GM12878 (cell line): ENCODE measurements at regions not wholly inside any gene's neighbourhood (a gene's known extent, or its start where the extent isn't known, plus 50 kb on each side); places are given as distances from the start of the nearest gene placed in this dataset.

Experiments
- ATAC-seq: fragments of 200-7000 bp; cut with Tn5 transposase; 3 replicates; pipeline ENCODE4 v1.9.1; 2020; ENCODE audit warnings: mild to moderate bottlenecking, moderate library complexity
- BruUV-seq: library from RNA; stranded (reverse); fragments of 400-500 nt; replicated peaks from 2 replicates; lab custom pipeline; 2021; lab: Mats Ljungman, UMichigan
- CTCF ChIA-PET: fragments of 300-600 bp; sonication (Branson Sonifier 250); formaldehyde crosslinking; extraction: SDS; loops from one replicate; lab custom pipeline; 2021; ENCODE audit warnings: inconsistent platforms; lab: Yijun Ruan, JAX
- POLR2A ChIA-PET: fragments of 350-600 bp; formaldehyde crosslinking; extraction: SDS; loops from one replicate; lab custom pipeline; 2021; ENCODE audit warnings: inconsistent platforms; lab: Charles Lee
- RAD21 ChIA-PET: fragments of 300-600 bp; sonication (Branson Sonifier 250); formaldehyde crosslinking; loops from one replicate; lab custom pipeline; 2023; ENCODE audit warnings: antibody characterized with exemption; ENCODE audit not compliant: unreplicated experiment; lab: Charles Lee
- SMC1A ChIA-PET: fragments of 300-600 bp; sonication (Branson Sonifier 250); formaldehyde crosslinking; loops from one replicate; lab custom pipeline; 2023; ENCODE audit not compliant: unreplicated experiment, uncharacterized antibody; lab: Charles Lee
- DNase-seq: peaks from one replicate; pipeline ENCODE4 v3.0.0-alpha.2; 2011; ENCODE audit warnings: low read depth, low spot score
- FAIRE-seq: peaks from 3 replicates; lab custom pipeline; 2011; peaks lifted over from hg19 to GRCh38; lab: Jason Lieb, UNC
- H2AFZ ChIP-seq: 2 replicates; pipeline ENCODE4 v1.6.0; 2011; ENCODE audit warnings: low read depth, low read length, control low read depth; ENCODE audit not compliant: control insufficient read depth
- H3K27ac ChIP-seq: 2 replicates; pipeline ENCODE4 v1.5.1; 2011; ENCODE audit warnings: control low read depth; ENCODE audit not compliant: control insufficient read depth, insufficient read depth
- H3K27me3 ChIP-seq, 2 experiments: replicated peaks in 1 of 2; 2 replicates each; pipeline versions ENCODE4 v1.6.0 to v1.6.1; 2011; ENCODE audit warnings: low read length in 1 of 2; ENCODE audit not compliant: control insufficient read depth in 2 of 2, insufficient read depth in 2 of 2
- H3K36me3 ChIP-seq, 2 experiments: 2 replicates each; pipeline ENCODE4 v1.5.1; 2011; ENCODE audit warnings: low read length in 1 of 2; ENCODE audit not compliant: control insufficient read depth in 2 of 2, insufficient read depth in 2 of 2
- H3K4me1 ChIP-seq: 2 replicates; pipeline ENCODE4 v1.6.1; 2011; ENCODE audit warnings: mild to moderate bottlenecking, low read length, moderate library complexity, mixed read lengths; ENCODE audit not compliant: control insufficient read depth, insufficient read depth
- H3K4me2 ChIP-seq: 2 replicates; pipeline ENCODE4 v1.6.0; 2011; ENCODE audit warnings: control low read depth; ENCODE audit not compliant: control insufficient read depth, insufficient read depth
- H3K4me3 ChIP-seq: fragments of 200-600 bp; sonication (generic); 2 replicates; pipeline ENCODE4 v1.5.1; 2016
- H3K79me2 ChIP-seq: 2 replicates; pipeline ENCODE4 v1.6.0; 2011; ENCODE audit warnings: low read length; ENCODE audit not compliant: control insufficient read depth, insufficient read depth
- H3K9ac ChIP-seq: 2 replicates; pipeline ENCODE4 v1.8.0; 2011; ENCODE audit warnings: low read length, control low read depth, mixed read lengths; ENCODE audit not compliant: control insufficient read depth, insufficient read depth
- H3K9me3 ChIP-seq: replicated peaks from 3 replicates; pipeline ENCODE4 v1.5.1; 2011; ENCODE audit warnings: mild to moderate bottlenecking, low read length; ENCODE audit not compliant: control insufficient read depth, insufficient read depth
- H4K20me1 ChIP-seq: 2 replicates; pipeline ENCODE4 v1.6.0; 2011; ENCODE audit not compliant: control insufficient read depth, insufficient read depth
- BMI1 ChIP-seq: fragments of 450-650 bp; IDR thresholded peaks from 2 replicates; pipeline ENCODE4 v1.6.1; 2016; ENCODE audit warnings: mild to moderate bottlenecking, moderate library complexity, borderline replicate concordance
- EED ChIP-seq: sonication (generic); IDR thresholded peaks from 2 replicates; pipeline ENCODE4 v1.6.1; 2016; ENCODE audit warnings: antibody characterized with exemption, low read depth
- IRF4 ChIP-seq: IDR thresholded peaks from 2 replicates; pipeline ENCODE4 v1.6.1; 2011; ENCODE audit warnings: low read depth, low read length
- MTA3 ChIP-seq: IDR thresholded peaks from 2 replicates; pipeline ENCODE4 v1.6.1; 2012; ENCODE audit warnings: low read length, inconsistent platforms, borderline replicate concordance
- NFYB ChIP-seq: IDR thresholded peaks from 2 replicates; pipeline ENCODE4 v1.6.1; 2011; ENCODE audit warnings: low read depth, mild to moderate bottlenecking, low read length, improper control_type of control experiment, moderate library complexity; ENCODE audit not compliant: insufficient read depth
- NR2C2 ChIP-seq: IDR thresholded peaks from 2 replicates; pipeline ENCODE4 v1.6.1; 2011; ENCODE audit warnings: borderline replicate concordance, low read depth; ENCODE audit not compliant: control insufficient read depth, insufficient read length
- PAX5 ChIP-seq: IDR thresholded peaks from 2 replicates; pipeline ENCODE4 v1.6.1; 2011; ENCODE audit warnings: low read depth, low read length, borderline replicate concordance
- POLR2AphosphoS5 ChIP-seq: IDR thresholded peaks from 2 replicates; pipeline ENCODE4 v1.6.1; 2011; ENCODE audit warnings: mild to moderate bottlenecking, low read length, inconsistent platforms
- RUNX3 ChIP-seq: IDR thresholded peaks from 2 replicates; pipeline ENCODE4 v1.6.1; 2012; ENCODE audit warnings: low read length, inconsistent platforms
- SUPT20H ChIP-seq: IDR thresholded peaks from 2 replicates; pipeline ENCODE4 v1.6.1; 2011; ENCODE audit warnings: low read depth, mild to moderate bottlenecking, low read length, moderate library complexity, borderline replicate concordance; ENCODE audit not compliant: control insufficient read depth
- ZZZ3 ChIP-seq: IDR thresholded peaks from 2 replicates; pipeline ENCODE4 v1.6.1; 2011; ENCODE audit warnings: low read depth; ENCODE audit not compliant: control insufficient read depth, insufficient read length
- WGBS: methylation state at CpG from one replicate; pipeline ENCODE4 v1.1.6; 2016; ENCODE audit warnings: low lambda C conversion rate; ENCODE audit not compliant: insufficient replicate concordance, insufficient coverage; ENCODE audit errors: missing lambda C conversion rate; 5-methylcytosine and 5-hydroxymethylcytosine counted together
- in situ Hi-C: fragments of 300-500 bp; cut with MboI; formaldehyde crosslinking; loops from 9 replicates; pipeline ENCODE4 v1.14.3; 2018; ENCODE audit warnings: mixed read lengths
- intact Hi-C: fragments of 100-400 bp; cut with micrococcal nuclease; formaldehyde crosslinking; loops from one replicate; pipeline ENCODE4 v1.14.2; 2022; ENCODE audit not compliant: unreplicated experiment
- TF ChIP-seq, protein P1 (sequence below): IDR thresholded peaks from 2 replicates; pipeline ENCODE4 v1.6.1; 2012; ENCODE audit warnings: low read depth, low read length, improper control_type of control experiment
- TF ChIP-seq, protein P2 (sequence below): fragments of 450-650 bp; IDR thresholded peaks from 2 replicates; pipeline ENCODE4 v1.6.1; 2017; ENCODE audit warnings: mild to moderate bottlenecking, low read depth, inconsistent platforms; ENCODE audit not compliant: poor library complexity, severe bottlenecking
- TF ChIP-seq, protein P3 (sequence below): fragments of 450-650 bp; formaldehyde crosslinking; IDR thresholded peaks from 2 replicates; pipeline ENCODE4 v1.4.0; 2022; ENCODE audit warnings: mild to moderate bottlenecking, moderate library complexity
- TF ChIP-seq, protein P4 (sequence below): IDR thresholded peaks from 2 replicates; pipeline ENCODE4 v1.6.1; 2012; ENCODE audit warnings: mild to moderate bottlenecking, low read depth, low read length

DNA sequence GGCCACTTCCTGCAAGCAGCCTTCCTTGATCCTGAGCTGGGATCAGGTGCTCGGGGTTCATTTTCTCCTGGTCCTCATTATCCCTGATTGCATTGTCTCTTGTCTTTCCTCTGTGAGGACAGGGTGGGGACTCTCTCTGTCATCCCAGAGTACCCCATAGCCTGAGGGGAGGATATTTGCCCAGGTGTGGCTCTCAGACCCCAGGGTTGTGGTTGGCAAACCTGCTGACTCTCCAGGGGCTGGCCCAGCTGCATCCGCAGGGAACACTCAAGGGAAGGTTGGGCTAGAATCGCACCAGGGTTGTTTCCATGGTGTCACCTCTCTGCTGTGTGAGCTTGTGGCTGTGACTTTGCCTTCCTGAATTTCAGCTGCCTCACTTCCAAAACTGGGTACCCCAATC, 276.8 kb upstream of the C1orf174 start:
- no peaks in the 10 kb centered on the region for H4K20me1 ChIP-seq
- no peak for ATAC-seq
- in situ Hi-C loops (no loop called here), intact Hi-C loops (no loop called here)
- H3K27ac ChIP-seq = no peak overlapping the region
- FAIRE-seq = no peak
- no peak for DNase-seq
- CTCF ChIA-PET = no interaction called here
- H3K4me3 ChIP-seq = no peak overlapping the region
- no peaks in the 10 kb centered on the region for H3K79me2 ChIP-seq
- no peaks in the 10 kb centered on the region for H3K4me1 ChIP-seq
- POLR2A ChIA-PET = no interaction called here
- no TSS peak for BruUV-seq
- H2AFZ ChIP-seq = no peak overlapping the region
- H3K36me3 ChIP-seq = no peaks in the 10 kb centered on the region
- RAD21 ChIA-PET = no interaction called here
- SMC1A ChIA-PET = no interaction called here
- no peak overlapping the region for H3K4me2 ChIP-seq
- no peaks in the 10 kb centered on the region for H3K27me3 ChIP-seq
- 0% methylated on average over 3 of the region's 3 CpGs for WGBS
- no peak overlapping the region for H3K9ac ChIP-seq
- H3K9me3 ChIP-seq = no peaks in the 10 kb centered on the region
- TF ChIP-seq BMI1 = no peak
- TF ChIP-seq, protein P1, sequence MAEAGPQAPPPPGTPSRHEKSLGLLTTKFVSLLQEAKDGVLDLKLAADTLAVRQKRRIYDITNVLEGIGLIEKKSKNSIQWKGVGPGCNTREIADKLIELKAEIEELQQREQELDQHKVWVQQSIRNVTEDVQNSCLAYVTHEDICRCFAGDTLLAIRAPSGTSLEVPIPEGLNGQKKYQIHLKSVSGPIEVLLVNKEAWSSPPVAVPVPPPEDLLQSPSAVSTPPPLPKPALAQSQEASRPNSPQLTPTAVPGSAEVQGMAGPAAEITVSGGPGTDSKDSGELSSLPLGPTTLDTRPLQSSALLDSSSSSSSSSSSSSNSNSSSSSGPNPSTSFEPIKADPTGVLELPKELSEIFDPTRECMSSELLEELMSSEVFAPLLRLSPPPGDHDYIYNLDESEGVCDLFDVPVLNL = no peak
- TF ChIP-seq SUPT20H = no peak
- TF ChIP-seq, protein P2, sequence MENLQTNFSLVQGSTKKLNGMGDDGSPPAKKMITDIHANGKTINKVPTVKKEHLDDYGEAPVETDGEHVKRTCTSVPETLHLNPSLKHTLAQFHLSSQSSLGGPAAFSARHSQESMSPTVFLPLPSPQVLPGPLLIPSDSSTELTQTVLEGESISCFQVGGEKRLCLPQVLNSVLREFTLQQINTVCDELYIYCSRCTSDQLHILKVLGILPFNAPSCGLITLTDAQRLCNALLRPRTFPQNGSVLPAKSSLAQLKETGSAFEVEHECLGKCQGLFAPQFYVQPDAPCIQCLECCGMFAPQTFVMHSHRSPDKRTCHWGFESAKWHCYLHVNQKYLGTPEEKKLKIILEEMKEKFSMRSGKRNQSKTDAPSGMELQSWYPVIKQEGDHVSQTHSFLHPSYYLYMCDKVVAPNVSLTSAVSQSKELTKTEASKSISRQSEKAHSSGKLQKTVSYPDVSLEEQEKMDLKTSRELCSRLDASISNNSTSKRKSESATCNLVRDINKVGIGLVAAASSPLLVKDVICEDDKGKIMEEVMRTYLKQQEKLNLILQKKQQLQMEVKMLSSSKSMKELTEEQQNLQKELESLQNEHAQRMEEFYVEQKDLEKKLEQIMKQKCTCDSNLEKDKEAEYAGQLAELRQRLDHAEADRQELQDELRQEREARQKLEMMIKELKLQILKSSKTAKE = no peak
- no peak for TF ChIP-seq IRF4
- no peak for TF ChIP-seq EED
- TF ChIP-seq, protein P3, sequence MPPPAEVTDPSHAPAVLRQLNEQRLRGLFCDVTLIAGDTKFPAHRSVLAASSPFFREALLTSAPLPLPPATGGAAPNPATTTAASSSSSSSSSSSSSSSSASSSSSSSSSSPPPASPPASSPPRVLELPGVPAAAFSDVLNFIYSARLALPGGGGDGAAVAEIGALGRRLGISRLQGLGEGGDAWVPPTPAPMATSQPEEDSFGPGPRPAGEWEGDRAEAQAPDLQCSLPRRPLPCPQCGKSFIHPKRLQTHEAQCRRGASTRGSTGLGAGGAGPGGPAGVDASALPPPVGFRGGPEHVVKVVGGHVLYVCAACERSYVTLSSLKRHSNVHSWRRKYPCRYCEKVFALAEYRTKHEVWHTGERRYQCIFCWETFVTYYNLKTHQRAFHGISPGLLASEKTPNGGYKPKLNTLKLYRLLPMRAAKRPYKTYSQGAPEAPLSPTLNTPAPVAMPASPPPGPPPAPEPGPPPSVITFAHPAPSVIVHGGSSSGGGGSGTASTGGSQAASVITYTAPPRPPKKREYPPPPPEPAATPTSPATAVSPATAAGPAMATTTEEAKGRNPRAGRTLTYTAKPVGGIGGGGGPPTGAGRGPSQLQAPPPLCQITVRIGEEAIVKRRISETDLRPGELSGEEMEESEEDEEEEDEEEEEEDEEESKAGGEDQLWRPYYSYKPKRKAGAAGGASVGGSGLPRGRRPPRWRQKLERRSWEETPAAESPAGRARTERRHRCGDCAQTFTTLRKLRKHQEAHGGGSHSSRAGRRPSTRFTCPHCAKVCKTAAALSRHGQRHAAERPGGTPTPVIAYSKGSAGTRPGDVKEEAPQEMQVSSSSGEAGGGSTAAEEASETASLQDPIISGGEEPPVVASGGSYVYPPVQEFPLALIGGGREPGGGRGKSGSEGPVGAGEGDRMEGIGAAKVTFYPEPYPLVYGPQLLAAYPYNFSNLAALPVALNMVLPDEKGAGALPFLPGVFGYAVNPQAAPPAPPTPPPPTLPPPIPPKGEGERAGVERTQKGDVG (CRISPR knock-in tag) = no peak
- no peak for TF ChIP-seq NR2C2
- TF ChIP-seq, protein P4, sequence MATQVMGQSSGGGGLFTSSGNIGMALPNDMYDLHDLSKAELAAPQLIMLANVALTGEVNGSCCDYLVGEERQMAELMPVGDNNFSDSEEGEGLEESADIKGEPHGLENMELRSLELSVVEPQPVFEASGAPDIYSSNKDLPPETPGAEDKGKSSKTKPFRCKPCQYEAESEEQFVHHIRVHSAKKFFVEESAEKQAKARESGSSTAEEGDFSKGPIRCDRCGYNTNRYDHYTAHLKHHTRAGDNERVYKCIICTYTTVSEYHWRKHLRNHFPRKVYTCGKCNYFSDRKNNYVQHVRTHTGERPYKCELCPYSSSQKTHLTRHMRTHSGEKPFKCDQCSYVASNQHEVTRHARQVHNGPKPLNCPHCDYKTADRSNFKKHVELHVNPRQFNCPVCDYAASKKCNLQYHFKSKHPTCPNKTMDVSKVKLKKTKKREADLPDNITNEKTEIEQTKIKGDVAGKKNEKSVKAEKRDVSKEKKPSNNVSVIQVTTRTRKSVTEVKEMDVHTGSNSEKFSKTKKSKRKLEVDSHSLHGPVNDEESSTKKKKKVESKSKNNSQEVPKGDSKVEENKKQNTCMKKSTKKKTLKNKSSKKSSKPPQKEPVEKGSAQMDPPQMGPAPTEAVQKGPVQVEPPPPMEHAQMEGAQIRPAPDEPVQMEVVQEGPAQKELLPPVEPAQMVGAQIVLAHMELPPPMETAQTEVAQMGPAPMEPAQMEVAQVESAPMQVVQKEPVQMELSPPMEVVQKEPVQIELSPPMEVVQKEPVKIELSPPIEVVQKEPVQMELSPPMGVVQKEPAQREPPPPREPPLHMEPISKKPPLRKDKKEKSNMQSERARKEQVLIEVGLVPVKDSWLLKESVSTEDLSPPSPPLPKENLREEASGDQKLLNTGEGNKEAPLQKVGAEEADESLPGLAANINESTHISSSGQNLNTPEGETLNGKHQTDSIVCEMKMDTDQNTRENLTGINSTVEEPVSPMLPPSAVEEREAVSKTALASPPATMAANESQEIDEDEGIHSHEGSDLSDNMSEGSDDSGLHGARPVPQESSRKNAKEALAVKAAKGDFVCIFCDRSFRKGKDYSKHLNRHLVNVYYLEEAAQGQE = no peak
- no peak for TF ChIP-seq RUNX3
- TF ChIP-seq NFYB = no peak
- TF ChIP-seq ZZZ3 = no peak
- no peak for TF ChIP-seq MTA3
- TF ChIP-seq PAX5 = no peak
- no peak for TF ChIP-seq POLR2AphosphoS5
